HG02938 (cell line): ENCODE measurements at regions not wholly inside any gene's neighbourhood (a gene's known extent, or its start where the extent isn't known, plus 50 kb on each side); places are given as distances from the start of the nearest gene placed in this dataset.
"Not testable (repeated sequence)": the region's sequence is repeated elsewhere in the genome, so short reads cannot be mapped to it uniquely, and the experiment has no call there.

Source experiments
- ATAC-seq: cut with Tn5 transposase; IDR thresholded peaks from one replicate; pipeline ENCODE4 v1.9.1; 2021; ENCODE audit warnings: mild to moderate bottlenecking, moderate library complexity; ENCODE audit not compliant: unreplicated experiment

GRCh38 chr18:2188258-2188657 lies 383.0 kb downstream of the METTL4 start:
- no peak for ATAC-seq

- no peak for ATAC-seq
Observed at GRCh38 chr18:2191180-2191790, 380.0 kb downstream of the METTL4 start.

GRCh38 chr18:2192562-2192961 lies 378.7 kb downstream of the METTL4 start:
- no peak for ATAC-seq

GRCh38 chr18:2197946-2198345 lies 373.4 kb downstream of the METTL4 start:
- ATAC-seq, result no peak

GRCh38 chr18:2199060-2199459 lies 372.2 kb downstream of the METTL4 start:
- no peak for ATAC-seq

GRCh38 chr18:2201036-2201600 lies 370.2 kb downstream of the METTL4 start:
- ATAC-seq, result no peak

GRCh38 chr18:2204736-2205135 lies 366.6 kb downstream of the METTL4 start:
- no peak for ATAC-seq

- no peak for ATAC-seq
Observed at GRCh38 chr18:2207294-2207693, 364.0 kb downstream of the METTL4 start.

- no peak for ATAC-seq
Observed at GRCh38 chr18:2212598-2213205, 358.6 kb downstream of the METTL4 start.

GRCh38 chr18:2213905-2214304 lies 357.4 kb downstream of the METTL4 start:
- ATAC-seq, result no peak

GRCh38 chr18:2217356-2217755 lies 353.9 kb downstream of the METTL4 start:
- ATAC-seq, result no peak

- ATAC-seq, result no peak
Observed at GRCh38 chr18:2218101-2218500, 353.2 kb downstream of the METTL4 start.

- no peak for ATAC-seq
Observed at GRCh38 chr18:2219706-2220105, 351.6 kb downstream of the METTL4 start.

- no peak for ATAC-seq
Observed at GRCh38 chr18:2222270-2223185, 348.8 kb downstream of the METTL4 start.

GRCh38 chr18:2223449-2223848 lies 347.9 kb downstream of the METTL4 start:
- no peak for ATAC-seq

- no peak for ATAC-seq
Observed at GRCh38 chr18:2223849-2224248, 347.5 kb downstream of the METTL4 start.

GRCh38 chr18:2236232-2236631 lies 335.1 kb downstream of the METTL4 start:
- ATAC-seq, result no peak

- no peak for ATAC-seq
Observed at GRCh38 chr18:2237706-2238105, 333.6 kb downstream of the METTL4 start.

- ATAC-seq, result no peak
Observed at GRCh38 chr18:2240311-2240705, 331.0 kb downstream of the METTL4 start.

- ATAC-seq, result no peak
Observed at GRCh38 chr18:2244641-2245040, 326.7 kb downstream of the METTL4 start.

- ATAC-seq, result not testable (repeated sequence)
Observed at GRCh38 chr18:2247101-2247500, 324.2 kb downstream of the METTL4 start.

- ATAC-seq, result no peak
Observed at GRCh38 chr18:2254977-2255376, 316.3 kb downstream of the METTL4 start.
